Osteoblast (primary cell): ENCODE measurements at regions not wholly inside any gene's neighbourhood (a gene's known extent, or its start where the extent isn't known, plus 50 kb on each side); places are given as distances from the start of the nearest gene placed in this dataset.

Experiments used
- DNase-seq: peaks from one replicate; pipeline ENCODE4 v3.0.0; 2011; ENCODE audit warnings: low spot score, mixed read lengths; ENCODE audit not compliant: insufficient read length; ENCODE audit errors: missing footprints
- H2AFZ ChIP-seq: 2 replicates; pipeline ENCODE4 v1.6.0; 2011; ENCODE audit warnings: mild to moderate bottlenecking, low read length
- H3K27ac ChIP-seq: 2 replicates; pipeline ENCODE4 v1.5.1; 2011; ENCODE audit warnings: mild to moderate bottlenecking, low read depth, low read length, moderate library complexity
- H3K27me3 ChIP-seq: 2 replicates; pipeline ENCODE4 v1.6.0; 2012; ENCODE audit warnings: mild to moderate bottlenecking, control low read depth, inconsistent platforms, low read length, moderate library complexity; ENCODE audit not compliant: insufficient read depth
- H3K36me3 ChIP-seq: 2 replicates; pipeline ENCODE4 v1.5.1; 2011; ENCODE audit warnings: mild to moderate bottlenecking, low read length, control low read depth, moderate library complexity; ENCODE audit not compliant: insufficient read depth
- H3K4me1 ChIP-seq: 2 replicates; pipeline ENCODE4 v1.5.1; 2011; ENCODE audit warnings: mild to moderate bottlenecking, low read length, control low read depth, moderate library complexity; ENCODE audit not compliant: insufficient read depth
- H3K4me2 ChIP-seq: 2 replicates; pipeline ENCODE4 v1.6.0; 2011; ENCODE audit warnings: mild to moderate bottlenecking, low read length; ENCODE audit not compliant: insufficient read depth
- H3K4me3 ChIP-seq: fragments of 200-600 bp; sonication (generic); 3 replicates; pipeline ENCODE4 v1.5.1; 2012; ENCODE audit warnings: mild to moderate bottlenecking, low read length, inconsistent platforms; ENCODE audit not compliant: insufficient read depth
- H3K79me2 ChIP-seq: 2 replicates; pipeline ENCODE4 v1.6.0; 2012; ENCODE audit warnings: mild to moderate bottlenecking, low read length, control low read depth, inconsistent platforms; ENCODE audit not compliant: insufficient read depth
- H3K9me3 ChIP-seq: 2 replicates; pipeline ENCODE4 v1.5.1; 2011; ENCODE audit warnings: low read depth, low read length, control low read depth
- H4K20me1 ChIP-seq: 2 replicates; pipeline ENCODE4 v1.6.0; 2012; ENCODE audit warnings: mild to moderate bottlenecking, low read length, control low read depth; ENCODE audit not compliant: insufficient read depth
- CTCF ChIP-seq: IDR thresholded peaks from 2 replicates; pipeline ENCODE4 v1.5.1; 2011; ENCODE audit warnings: mild to moderate bottlenecking, low read depth, low read length, moderate library complexity; ENCODE audit errors: extremely low read depth

- H3K4me3 ChIP-seq = no peak overlapping the region
- H3K4me2 ChIP-seq = no peak overlapping the region
- no peaks in the 10 kb centered on the region for H3K36me3 ChIP-seq
- H4K20me1 ChIP-seq = no peaks in the 10 kb centered on the region
- no peaks in the 10 kb centered on the region for H3K79me2 ChIP-seq
- H3K27ac ChIP-seq = no peak overlapping the region
- TF ChIP-seq CTCF = no peak
- no peaks in the 10 kb centered on the region for H3K4me1 ChIP-seq
- peaks cover 3% of the 10 kb centered on the region for H3K27me3 ChIP-seq
- DNase-seq = no peak
- no peaks in the 10 kb centered on the region for H3K9me3 ChIP-seq
- no peak overlapping the region for H2AFZ ChIP-seq
These were observed 688.9 kb upstream of the AMOT start for GRCh38 chrX:113529426-113530013.

- Histone ChIP-seq H3K9me3 (no peaks in the 10 kb centered on the region), H2AFZ (no peak overlapping the region), H3K4me2 (no peak overlapping the region), H3K27me3 (peaks cover 6% of the 10 kb centered on the region), H3K4me3 (no peak overlapping the region), H3K27ac (no peak overlapping the region), H3K79me2 (no peaks in the 10 kb centered on the region), H3K4me1 (no peaks in the 10 kb centered on the region), H3K36me3 (no peaks in the 10 kb centered on the region), H4K20me1 (no peaks in the 10 kb centered on the region)
- no peak for TF ChIP-seq CTCF
- no peak for DNase-seq
These were observed 682.2 kb upstream of the AMOT start for GRCh38 chrX:113522814-113523213.

GRCh38 chrX:113514906-113515305 is 674.3 kb upstream of the AMOT start:
- Histone ChIP-seq H3K9me3 (peaks cover 1% of the 10 kb centered on the region), H4K20me1 (no peaks in the 10 kb centered on the region), H3K4me3 (no peak overlapping the region), H3K79me2 (no peaks in the 10 kb centered on the region), H2AFZ (no peak overlapping the region), H3K4me1 (no peaks in the 10 kb centered on the region), H3K27me3 (peaks cover 12% of the 10 kb centered on the region), H3K27ac (no peak overlapping the region), H3K36me3 (no peaks in the 10 kb centered on the region), H3K4me2 (no peak overlapping the region)
- no peak for TF ChIP-seq CTCF
- no peak for DNase-seq

GRCh38 chrX:113512700-113513395 is 672.2 kb upstream of the AMOT start:
- Histone ChIP-seq H3K9me3 (peaks cover 1% of the 10 kb centered on the region), H3K27ac (no peak overlapping the region), H3K4me2 (no peak overlapping the region), H3K4me1 (no peaks in the 10 kb centered on the region), H3K27me3 (peaks cover 6% of the 10 kb centered on the region), H3K79me2 (no peaks in the 10 kb centered on the region), H3K36me3 (no peaks in the 10 kb centered on the region), H3K4me3 (no peak overlapping the region), H4K20me1 (no peaks in the 10 kb centered on the region), H2AFZ (no peak overlapping the region)
- DNase-seq = peak; percentile 29
- no peak for TF ChIP-seq CTCF
